Thyroid gland (tissue), 4 donors: ENCODE measurements at regions not wholly inside any gene's neighbourhood (a gene's known extent, or its start where the extent isn't known, plus 50 kb on each side); places are given as distances from the start of the nearest gene placed in this dataset.

Experiments used
- DNase-seq, 2 donors: peaks; one replicate each; pipeline ENCODE4 v3.0.0-alpha.2; 2019
- H3K27ac ChIP-seq, 3 donors: fragments of 200-600 bp; sonication (generic); 1 replicate in 2 of 3; 2 replicates in 1 of 3; pipeline ENCODE4 v1.5.1; 2016 to 2019; ENCODE audit warnings: mild to moderate bottlenecking in 1 of 3, moderate library complexity in 1 of 3
- H3K27me3 ChIP-seq: fragments of 200-600 bp; sonication (generic); one replicate; pipeline ENCODE4 v1.5.1; 2019
- H3K36me3 ChIP-seq, 2 donors: fragments of 200-600 bp; sonication (generic); one replicate each; pipeline ENCODE4 v1.5.1; 2016 to 2019
- H3K4me1 ChIP-seq, 2 donors: fragments of 200-600 bp; sonication (generic); one replicate each; pipeline ENCODE4 v1.5.1; 2017 to 2019
- H3K4me3 ChIP-seq, 3 donors: fragments of 200-600 bp; sonication (generic); replicated peaks in 1 of 3; 1 replicate in 2 of 3; 2 replicates in 1 of 3; pipeline ENCODE4 v1.5.1; 2016; ENCODE audit warnings: mild to moderate bottlenecking in 1 of 3
- H3K9me3 ChIP-seq: fragments of 200-600 bp; sonication (generic); one replicate; pipeline ENCODE4 v1.5.1; 2017
- CTCF ChIP-seq, 6 experiments: fragments of 200-600 bp in 3 of 6; fragments of 450-650 bp in 3 of 6; sonication (generic) in 3 of 6; IDR thresholded peaks; one replicate each; pipeline ENCODE4 v1.5.1; 2016 to 2019; ENCODE audit warnings: antibody characterized with exemption in 6 of 6, mild to moderate bottlenecking in 2 of 6, inconsistent platforms in 1 of 6, moderate library complexity in 1 of 6
- POLR2A ChIP-seq, 2 donors: fragments of 450-650 bp; IDR thresholded peaks; one replicate each; pipeline ENCODE4 v1.6.1; 2017; ENCODE audit warnings: antibody characterized with exemption in 2 of 2, mild to moderate bottlenecking in 2 of 2, moderate library complexity in 1 of 2
- WGBS, 2 donors: methylation state at CpG; one replicate each; pipeline ENCODE4 v1.1.5; 2017; 5-methylcytosine and 5-hydroxymethylcytosine counted together
- intact Hi-C: fragments of 100-400 bp; cut with DNase I; formaldehyde crosslinking; loops from one replicate; pipeline ENCODE4 v1.15.1; 2023

GRCh38 chr15:98123297-98123696 is 162.8 kb downstream of the ARRDC4 start:
- Histone ChIP-seq H3K27ac (no peak overlapping the region), H3K4me1 (no peaks in the 10 kb centered on the region), H3K27me3 (no peaks in the 10 kb centered on the region), H3K36me3 (no peaks in the 10 kb centered on the region), H3K9me3 (no peaks in the 10 kb centered on the region), H3K4me3 (no peak overlapping the region)
- no peak for DNase-seq
- intact Hi-C loops = no loop called here
- WGBS, 2 donors = 83 to 89% methylated on average over 3 of the region's 3 CpGs
- TF ChIP-seq CTCF (IDR thresholded peaks at IDR 0.05) (no peak), POLR2A (IDR thresholded peaks at IDR 0.05) (no peak)

- no peak for DNase-seq
- H3K27ac ChIP-seq = no peak overlapping the region
- H3K27me3 ChIP-seq = no peaks in the 10 kb centered on the region
- no peaks in the 10 kb centered on the region for H3K9me3 ChIP-seq
- WGBS, 2 donors = 78 to 80% methylated on average over 5 to 6 of the region's 6 CpGs
- no peak for TF ChIP-seq CTCF (IDR thresholded peaks at IDR 0.05)
- TF ChIP-seq POLR2A (IDR thresholded peaks at IDR 0.05) = no peak
- H3K36me3 ChIP-seq = no peaks in the 10 kb centered on the region
- intact Hi-C loops = no loop called here
- no peaks in the 10 kb centered on the region for H3K4me1 ChIP-seq
- no peak overlapping the region for H3K4me3 ChIP-seq
Measured at GRCh38 chr15:98123834-98124233, 163.3 kb downstream of the ARRDC4 start.

- no peak overlapping the region for H3K27ac ChIP-seq
- H3K4me1 ChIP-seq = no peaks in the 10 kb centered on the region
- TF ChIP-seq POLR2A (IDR thresholded peaks at IDR 0.05) = no peak
- TF ChIP-seq CTCF (IDR thresholded peaks at IDR 0.05) = no peak
- H3K36me3 ChIP-seq = no peaks in the 10 kb centered on the region
- 80 to 83% methylated on average over 6 of the region's 6 CpGs for WGBS, 2 donors
- DNase-seq = no peak
- H3K4me3 ChIP-seq = no peak overlapping the region
- no peaks in the 10 kb centered on the region for H3K9me3 ChIP-seq
- intact Hi-C loops = no loop called here
- no peaks in the 10 kb centered on the region for H3K27me3 ChIP-seq
Measured at GRCh38 chr15:98124581-98124980, 164.1 kb downstream of the ARRDC4 start.

- no peak for TF ChIP-seq CTCF (IDR thresholded peaks at IDR 0.05)
- no peak for TF ChIP-seq POLR2A (IDR thresholded peaks at IDR 0.05)
- Histone ChIP-seq H3K27ac (no peak overlapping the region), H3K4me3 (no peak overlapping the region), H3K27me3 (no peaks in the 10 kb centered on the region), H3K36me3 (no peaks in the 10 kb centered on the region), H3K4me1 (no peaks in the 10 kb centered on the region), H3K9me3 (no peaks in the 10 kb centered on the region)
- intact Hi-C loops = no loop called here
- 82 to 84% methylated on average over 8 of the region's 8 CpGs for WGBS, 2 donors
- DNase-seq = no peak
Measured at GRCh38 chr15:98126326-98127085, 166.0 kb downstream of the ARRDC4 start.

- H3K27me3 ChIP-seq = no peaks in the 10 kb centered on the region
- intact Hi-C loops = no loop called here
- no peaks in the 10 kb centered on the region for H3K4me1 ChIP-seq
- TF ChIP-seq CTCF (IDR thresholded peaks at IDR 0.05) (no peak), POLR2A (IDR thresholded peaks at IDR 0.05) (no peak)
- no peaks in the 10 kb centered on the region for H3K36me3 ChIP-seq
- 50 to 55% methylated on average over 5 of the region's 5 CpGs for WGBS, 2 donors
- H3K4me3 ChIP-seq = no peak overlapping the region
- DNase-seq = no peak
- H3K9me3 ChIP-seq = no peaks in the 10 kb centered on the region
- no peak overlapping the region for H3K27ac ChIP-seq
Measured at GRCh38 chr15:98127586-98127985, 167.1 kb downstream of the ARRDC4 start.
